GM12878 (cell line): ENCODE measurements at regions not wholly inside any gene's neighbourhood (a gene's known extent, or its start where the extent isn't known, plus 50 kb on each side); places are given as distances from the start of the nearest gene placed in this dataset.

ENCODE experiments used
- ATAC-seq: fragments of 200-7000 bp; cut with Tn5 transposase; 3 replicates; pipeline ENCODE4 v1.9.1; 2020; ENCODE audit warnings: mild to moderate bottlenecking, moderate library complexity
- BruUV-seq: library from RNA; stranded (reverse); fragments of 400-500 nt; replicated peaks from 2 replicates; lab custom pipeline; 2021; lab: Mats Ljungman, UMichigan
- CTCF ChIA-PET: fragments of 300-600 bp; sonication (Branson Sonifier 250); formaldehyde crosslinking; extraction: SDS; loops from one replicate; lab custom pipeline; 2021; ENCODE audit warnings: inconsistent platforms; lab: Yijun Ruan, JAX
- POLR2A ChIA-PET: fragments of 350-600 bp; formaldehyde crosslinking; extraction: SDS; loops from one replicate; lab custom pipeline; 2021; ENCODE audit warnings: inconsistent platforms; lab: Charles Lee
- RAD21 ChIA-PET: fragments of 300-600 bp; sonication (Branson Sonifier 250); formaldehyde crosslinking; loops from one replicate; lab custom pipeline; 2023; ENCODE audit warnings: antibody characterized with exemption; ENCODE audit not compliant: unreplicated experiment; lab: Charles Lee
- SMC1A ChIA-PET: fragments of 300-600 bp; sonication (Branson Sonifier 250); formaldehyde crosslinking; loops from one replicate; lab custom pipeline; 2023; ENCODE audit not compliant: unreplicated experiment, uncharacterized antibody; lab: Charles Lee
- DNase-seq: peaks from one replicate; pipeline ENCODE4 v3.0.0-alpha.2; 2011; ENCODE audit warnings: low read depth, low spot score
- FAIRE-seq: peaks from 3 replicates; lab custom pipeline; 2011; peaks lifted over from hg19 to GRCh38; lab: Jason Lieb, UNC
- H2AFZ ChIP-seq: 2 replicates; pipeline ENCODE4 v1.6.0; 2011; ENCODE audit warnings: low read depth, low read length, control low read depth; ENCODE audit not compliant: control insufficient read depth
- H3K27ac ChIP-seq: 2 replicates; pipeline ENCODE4 v1.5.1; 2011; ENCODE audit warnings: control low read depth; ENCODE audit not compliant: control insufficient read depth, insufficient read depth
- H3K27me3 ChIP-seq, 2 experiments: replicated peaks in 1 of 2; 2 replicates each; pipeline versions ENCODE4 v1.6.0 to v1.6.1; 2011; ENCODE audit warnings: low read length in 1 of 2; ENCODE audit not compliant: control insufficient read depth in 2 of 2, insufficient read depth in 2 of 2
- H3K36me3 ChIP-seq, 2 experiments: 2 replicates each; pipeline ENCODE4 v1.5.1; 2011; ENCODE audit warnings: low read length in 1 of 2; ENCODE audit not compliant: control insufficient read depth in 2 of 2, insufficient read depth in 2 of 2
- H3K4me1 ChIP-seq: 2 replicates; pipeline ENCODE4 v1.6.1; 2011; ENCODE audit warnings: mild to moderate bottlenecking, low read length, moderate library complexity, mixed read lengths; ENCODE audit not compliant: control insufficient read depth, insufficient read depth
- H3K4me2 ChIP-seq: 2 replicates; pipeline ENCODE4 v1.6.0; 2011; ENCODE audit warnings: control low read depth; ENCODE audit not compliant: control insufficient read depth, insufficient read depth
- H3K4me3 ChIP-seq: fragments of 200-600 bp; sonication (generic); 2 replicates; pipeline ENCODE4 v1.5.1; 2016
- H3K79me2 ChIP-seq: 2 replicates; pipeline ENCODE4 v1.6.0; 2011; ENCODE audit warnings: low read length; ENCODE audit not compliant: control insufficient read depth, insufficient read depth
- H3K9ac ChIP-seq: 2 replicates; pipeline ENCODE4 v1.8.0; 2011; ENCODE audit warnings: low read length, control low read depth, mixed read lengths; ENCODE audit not compliant: control insufficient read depth, insufficient read depth
- H3K9me3 ChIP-seq: replicated peaks from 3 replicates; pipeline ENCODE4 v1.5.1; 2011; ENCODE audit warnings: mild to moderate bottlenecking, low read length; ENCODE audit not compliant: control insufficient read depth, insufficient read depth
- H4K20me1 ChIP-seq: 2 replicates; pipeline ENCODE4 v1.6.0; 2011; ENCODE audit not compliant: control insufficient read depth, insufficient read depth
- CBFB ChIP-seq: IDR thresholded peaks from 2 replicates; pipeline ENCODE4 v1.6.1; 2016; ENCODE audit warnings: antibody characterized with exemption, low read depth
- EGR1 ChIP-seq, 2 experiments: IDR thresholded peaks; 1 replicate in 1 of 2; 2 replicates in 1 of 2; pipeline ENCODE4 v1.6.1; 2011 to 2012; ENCODE audit warnings: low read depth in 2 of 2, low read length in 2 of 2, borderline replicate concordance in 1 of 2, mild to moderate bottlenecking in 1 of 2, moderate library complexity in 1 of 2
- HDAC6 ChIP-seq: fragments of 200-600 bp; sonication (generic); IDR thresholded peaks from one replicate; pipeline ENCODE4 v1.8.0; 2017; ENCODE audit warnings: antibody characterized with exemption; ENCODE audit not compliant: unreplicated experiment
- IRF3 ChIP-seq: fragments of 450-650 bp; IDR thresholded peaks from 2 replicates; pipeline ENCODE4 v1.6.1; 2014; ENCODE audit warnings: mild to moderate bottlenecking
- NBN ChIP-seq: fragments of 450-650 bp; IDR thresholded peaks from 2 replicates; pipeline ENCODE4 v1.6.1; 2016
- RELB ChIP-seq: fragments of 450-650 bp; IDR thresholded peaks from 2 replicates; pipeline ENCODE4 v1.6.1; 2017; ENCODE audit warnings: low read depth, mild to moderate bottlenecking, moderate library complexity
- SMC3 ChIP-seq: IDR thresholded peaks from 2 replicates; pipeline ENCODE4 v1.6.1; 2011; ENCODE audit warnings: low read length, improper control_type of control experiment, borderline replicate concordance
- WGBS: methylation state at CpG from one replicate; pipeline ENCODE4 v1.1.6; 2016; ENCODE audit warnings: low lambda C conversion rate; ENCODE audit not compliant: insufficient replicate concordance, insufficient coverage; ENCODE audit errors: missing lambda C conversion rate; 5-methylcytosine and 5-hydroxymethylcytosine counted together
- in situ Hi-C: fragments of 300-500 bp; cut with MboI; formaldehyde crosslinking; loops from 9 replicates; pipeline ENCODE4 v1.14.3; 2018; ENCODE audit warnings: mixed read lengths
- intact Hi-C: fragments of 100-400 bp; cut with micrococcal nuclease; formaldehyde crosslinking; loops from one replicate; pipeline ENCODE4 v1.14.2; 2022; ENCODE audit not compliant: unreplicated experiment

GRCh38 chr16:52114379-52114778 lies 432.6 kb downstream of the TOX3 start:
- intact Hi-C loops: no loop called here

More at GRCh38 chr16:52114379-52114778, 432.6 kb downstream of the TOX3 start:
- H3K27me3 ChIP-seq: no peaks in the 10 kb centered on the region
- no peaks in the 10 kb centered on the region; the same call in 2 of the 3 replicates for H3K9me3 ChIP-seq
- no peak overlapping the region for H3K4me2 ChIP-seq
- ATAC-seq (no peak), DNase-seq (no peak), FAIRE-seq (no peak)
- 14% methylated on average over 4 of the region's 4 CpGs for WGBS
- RAD21 ChIA-PET: no interaction called here
- SMC1A ChIA-PET: interaction anchor here (0.7 kb wide), 1 partner anchor 235 kb away, joined by 3 read pairs; no protein-coding TSS in a partner anchor
- no peaks in the 10 kb centered on the region for H3K79me2 ChIP-seq
- no peak for TF ChIP-seq HDAC6
- no peak for TF ChIP-seq EGR1 (IDR thresholded peaks at IDR 0.05; ENCODE audit: borderline replicate concordance in 1 of 2, low read depth in 2 of 2, low read length in 2 of 2)
- TF ChIP-seq CBFB: no peak
- TF ChIP-seq NBN: no peak
- TF ChIP-seq SMC3: no peak
- TF ChIP-seq IRF3: no peak
- TF ChIP-seq RELB: no peak
- in situ Hi-C loops: no loop called here
- CTCF ChIA-PET: interaction anchor here (1.2 kb wide), 1 partner anchor 77 kb away, joined by 4 read pairs; no protein-coding TSS in a partner anchor
- no TSS peak for BruUV-seq
- no peaks in the 10 kb centered on the region for H3K36me3 ChIP-seq
- H3K4me1 ChIP-seq: no peaks in the 10 kb centered on the region
- H3K9ac ChIP-seq: no peak overlapping the region
- POLR2A ChIA-PET: no interaction called here
- no peak overlapping the region for H3K4me3 ChIP-seq
- no peak overlapping the region for H3K27ac ChIP-seq
- no peak overlapping the region for H2AFZ ChIP-seq
- H4K20me1 ChIP-seq: no peaks in the 10 kb centered on the region
